B cell (primary cell): ENCODE measurements at regions not wholly inside any gene's neighbourhood (a gene's known extent, or its start where the extent isn't known, plus 50 kb on each side); places are given as distances from the start of the nearest gene placed in this dataset.

Experiments used
- ATAC-seq: fragments of 200-7000 bp; cut with Tn5 transposase; one replicate; pipeline ENCODE4 v1.10.0; 2021; ENCODE audit warnings: low read depth, mild to moderate bottlenecking, moderate number of reproducible peaks, moderate library complexity
- CTCF ChIA-PET: fragments of 350-600 bp; sonication (Branson Sonifier 250); formaldehyde crosslinking; loops from one replicate; lab custom pipeline; 2021; ENCODE audit warnings: antibody characterized with exemption, inconsistent platforms; lab: Charles Lee
- POLR2A ChIA-PET: fragments of 350-600 bp; sonication (Branson Sonifier 250); formaldehyde crosslinking; loops from one replicate; lab custom pipeline; 2021; ENCODE audit warnings: antibody characterized with exemption; lab: Charles Lee
- DNase-seq: peaks from one replicate; pipeline ENCODE4 v3.0.0; 2013
- H2AFZ ChIP-seq: 2 replicates; pipeline ENCODE4 v1.6.1; 2012; ENCODE audit warnings: mild to moderate bottlenecking, low read depth, low read length; ENCODE audit not compliant: insufficient read depth, poor library complexity, severe bottlenecking
- H3K27ac ChIP-seq, 2 donors: 1 replicate in 1 of 2; 2 replicates in 1 of 2; pipeline ENCODE4 v1.5.1; 2012 to 2013; ENCODE audit warnings: low read length in 2 of 2, mild to moderate bottlenecking in 2 of 2, moderate library complexity in 1 of 2
- H3K27me3 ChIP-seq, 4 experiments: fragments of 200-600 bp in 1 of 4; sonication (generic) in 1 of 4; replicated peaks in 1 of 4; 1 replicate in 2 of 4; 2 replicates in 2 of 4; pipeline versions ENCODE4 v1.6.1 to v1.7.0; 2013 to 2016; ENCODE audit warnings: low read length in 3 of 4, mild to moderate bottlenecking in 2 of 4, mixed read lengths in 1 of 4, moderate library complexity in 1 of 4; ENCODE audit not compliant: insufficient read depth in 4 of 4, control insufficient read depth in 3 of 4; ENCODE audit errors: control extremely low read depth in 1 of 4
- H3K36me3 ChIP-seq, 2 experiments: replicated peaks in 1 of 2; 1 replicate in 1 of 2; 2 replicates in 1 of 2; pipeline versions ENCODE4 v1.6.1 to v1.7.1; 2013; ENCODE audit warnings: low read length in 1 of 2; ENCODE audit not compliant: insufficient read depth in 2 of 2, control insufficient read depth in 1 of 2; ENCODE audit errors: control extremely low read depth in 1 of 2, extremely low read depth in 1 of 2
- H3K4me1 ChIP-seq, 2 donors: fragments of 200-600 bp in 1 of 2; sonication (generic) in 1 of 2; 1 replicate in 1 of 2; 2 replicates in 1 of 2; pipeline versions ENCODE4 v1.5.1 to v1.6.1; 2013 to 2017; ENCODE audit warnings: low read length in 2 of 2; ENCODE audit not compliant: control insufficient read depth in 2 of 2, insufficient read depth in 2 of 2
- H3K4me2 ChIP-seq: replicated peaks from 2 replicates; pipeline ENCODE3; 2012; ENCODE audit warnings: mild to moderate bottlenecking, low read depth, low read length; ENCODE audit not compliant: poor library complexity, severe bottlenecking
- H3K4me3 ChIP-seq, 5 experiments: fragments of 200-600 bp in 1 of 5; sonication (generic) in 1 of 5; 1 replicate in 3 of 5; 2 replicates in 2 of 5; pipeline versions ENCODE4 v1.5.1 to v1.7.0; 2011 to 2016; ENCODE audit warnings: low read length in 4 of 5, mild to moderate bottlenecking in 4 of 5, low read depth in 2 of 5, control low read depth in 1 of 5, moderate library complexity in 1 of 5; ENCODE audit not compliant: insufficient read depth in 1 of 5; ENCODE audit errors: control extremely low read depth in 1 of 5, extremely low read depth in 1 of 5
- H3K79me2 ChIP-seq: fragments of 200-600 bp; sonication (generic); one replicate; pipeline ENCODE4 v1.6.0; 2016; ENCODE audit warnings: low read length; ENCODE audit not compliant: control insufficient read depth, insufficient read depth
- H3K9ac ChIP-seq: fragments of 200-600 bp; sonication (generic); 2 replicates; pipeline ENCODE4 v1.6.1; 2017; ENCODE audit warnings: mild to moderate bottlenecking, low read length, moderate library complexity
- H3K9me3 ChIP-seq, 3 donors: one replicate each; pipeline versions ENCODE4 v1.6.1 to v1.7.1; 2013; ENCODE audit warnings: low read length in 2 of 3; ENCODE audit not compliant: control insufficient read depth in 2 of 3, insufficient read depth in 1 of 3; ENCODE audit errors: control extremely low read depth in 1 of 3
- H4K20me1 ChIP-seq: 2 replicates; pipeline ENCODE4 v1.6.0; 2012; ENCODE audit warnings: mild to moderate bottlenecking, low read length; ENCODE audit not compliant: insufficient read depth, control insufficient read depth, poor library complexity, severe bottlenecking
- H3K27ac Mint-ChIP-seq: one replicate; pipeline ENCODE4 v1.8.0; 2021; ENCODE audit warnings: mixed read lengths
- H3K27me3 Mint-ChIP-seq: one replicate; pipeline ENCODE4 v1.8.0; 2021; ENCODE audit warnings: mixed read lengths
- H3K4me1 Mint-ChIP-seq: one replicate; pipeline ENCODE4 v1.8.0; 2021; ENCODE audit warnings: mixed read lengths
- H3K4me3 Mint-ChIP-seq: one replicate; pipeline ENCODE4 v1.8.0; 2021; ENCODE audit warnings: mixed read lengths
- H3K9me3 Mint-ChIP-seq: one replicate; pipeline ENCODE4 v1.8.0; 2022; ENCODE audit warnings: mixed read lengths; ENCODE audit not compliant: insufficient read depth
- CTCF ChIP-seq: fragments of 200-600 bp; IDR thresholded peaks from one replicate; pipeline ENCODE4 v1.8.0; 2022; ENCODE audit warnings: antibody characterized with exemption, mild to moderate bottlenecking
- EZH2 ChIP-seq: IDR thresholded peaks from 2 replicates; pipeline ENCODE4 v1.6.1; 2012; ENCODE audit warnings: borderline replicate concordance, low read depth, mild to moderate bottlenecking, moderate library complexity, low read length; ENCODE audit not compliant: insufficient read depth, poor library complexity, severe bottlenecking
- WGBS: methylation state at CpG from one replicate; pipeline ENCODE4 v1.1.5; 2013; ENCODE audit warnings: missing lambda C conversion rate; ENCODE audit not compliant: insufficient coverage; 5-methylcytosine and 5-hydroxymethylcytosine counted together
- intact Hi-C: fragments of 100-400 bp; cut with micrococcal nuclease; formaldehyde crosslinking; loops from one replicate; pipeline ENCODE4 v1.10.0; 2022

- ATAC-seq (no peak), DNase-seq (no peak)
- Mint-ChIP-seq H3K4me1 (no peaks in the 10 kb centered on the region), H3K4me3 (no peak overlapping the region), H3K9me3 (no peaks in the 10 kb centered on the region), H3K27ac (no peak overlapping the region), H3K27me3 (peaks cover 11% of the 10 kb centered on the region)
- intact Hi-C loops, result no loop called here
- H3K9ac ChIP-seq, result no peak overlapping the region
- H3K27me3 ChIP-seq, result peaks cover 0 to 3% (median 2%) of the 10 kb centered on the region in 4 experiments
- H3K9me3 ChIP-seq, result peaks cover 0 to 5% (median 0%) of the 10 kb centered on the region in 3 donors
- no peaks in the 10 kb centered on the region for H3K79me2 ChIP-seq
- no peak overlapping the region for H3K4me3 ChIP-seq
- POLR2A ChIA-PET, result no interaction called here
- no peak overlapping the region for H2AFZ ChIP-seq
- WGBS, result 78% methylated on average over 1 of the region's 4 CpGs
- CTCF ChIA-PET, result no interaction called here
- TF ChIP-seq EZH2 (no peak), CTCF (no peak)
- H3K36me3 ChIP-seq, result no peaks in the 10 kb centered on the region
- H3K4me1 ChIP-seq, result no peaks in the 10 kb centered on the region
- no peak overlapping the region for H3K4me2 ChIP-seq
- no peak overlapping the region for H3K27ac ChIP-seq
- H4K20me1 ChIP-seq, result no peaks in the 10 kb centered on the region
Measured at GRCh38 chr16:13492046-13492445, 427.9 kb upstream of the ERCC4 start.

GRCh38 chr16:13503960-13504635, 415.9 kb upstream of the ERCC4 start:
- Histone ChIP-seq H3K36me3 (no peaks in the 10 kb centered on the region), H3K27ac (no peak overlapping the region), H3K9ac (no peak overlapping the region), H3K79me2 (no peaks in the 10 kb centered on the region), H3K27me3 (no peaks in the 10 kb centered on the region), H3K4me3 (no peak overlapping the region), H3K4me1 (no peaks in the 10 kb centered on the region), H3K9me3 (no peaks in the 10 kb centered on the region), H3K4me2 (no peak overlapping the region), H2AFZ (no peak overlapping the region), H4K20me1 (no peaks in the 10 kb centered on the region)
- WGBS, result 96% methylated on average over 2 of the region's 5 CpGs
- Mint-ChIP-seq H3K9me3 (peaks cover 3% of the 10 kb centered on the region), H3K27ac (no peak overlapping the region), H3K4me3 (no peak overlapping the region), H3K4me1 (no peaks in the 10 kb centered on the region), H3K27me3 (no peaks in the 10 kb centered on the region)
- intact Hi-C loops, result no loop called here
- ATAC-seq, result no peak
- CTCF ChIA-PET, result no interaction called here
- TF ChIP-seq CTCF (no peak), EZH2 (no peak)
- POLR2A ChIA-PET, result no interaction called here
- DNase-seq, result no peak
